ENCODE measurements at regions not wholly inside any gene's neighbourhood (a gene's known extent, or its start where the extent isn't known, plus 50 kb on each side); places are given as distances from the start of the nearest gene placed in this dataset.

GRCh38 chr3:5663601-5664000, 476.1 kb downstream of the EDEM1 start:
- TF ChIP-seq CTCF (IDR thresholded peaks at IDR 0.05; ENCODE audit: extremely low read depth in 1 of 2, insufficient read depth in 1 of 2, low read depth in 1 of 2, low read length in 2 of 2) (no peak), JUN (IDR thresholded peaks at IDR 0.05; ENCODE audit: borderline replicate concordance, insufficient read depth, insufficient read length, low read depth) (no peak), EZH2 (IDR thresholded peaks at IDR 0.05; ENCODE audit: borderline replicate concordance, low read depth, low read length, severe bottlenecking) (no peak), POLR2AphosphoS5 (IDR thresholded peaks at IDR 0.05; ENCODE audit: insufficient read depth, low read depth, low read length) (no peak), POLR2A (IDR thresholded peaks at IDR 0.05; ENCODE audit: low read depth, low read length) (no peak)

All from endothelial cell of umbilical vein (primary cell).